ENCODE measurements at regions not wholly inside any gene's neighbourhood (a gene's known extent, or its start where the extent isn't known, plus 50 kb on each side); places are given as distances from the start of the nearest gene placed in this dataset.

- no peak for ATAC-seq
- no peak overlapping the region for H3K27ac ChIP-seq
- no peak overlapping the region for H3K4me3 ChIP-seq
- no peak for DNase-seq
- in situ Hi-C loops (cut with MboI; ENCODE audit: low sequenced_read_pairs in 4 of 4): no loop called here
- H3K36me3 ChIP-seq: no peaks in the 10 kb centered on the region
- no peaks in the 10 kb centered on the region for H3K4me1 ChIP-seq
- intact Hi-C loops (cut with DNase I; ENCODE audit: low total_unique reads): no loop called here
- H3K27me3 ChIP-seq: no peaks in the 10 kb centered on the region
- no peak for TF ChIP-seq POLR2A (IDR thresholded peaks at IDR 0.05)
- TF ChIP-seq, protein P1, sequence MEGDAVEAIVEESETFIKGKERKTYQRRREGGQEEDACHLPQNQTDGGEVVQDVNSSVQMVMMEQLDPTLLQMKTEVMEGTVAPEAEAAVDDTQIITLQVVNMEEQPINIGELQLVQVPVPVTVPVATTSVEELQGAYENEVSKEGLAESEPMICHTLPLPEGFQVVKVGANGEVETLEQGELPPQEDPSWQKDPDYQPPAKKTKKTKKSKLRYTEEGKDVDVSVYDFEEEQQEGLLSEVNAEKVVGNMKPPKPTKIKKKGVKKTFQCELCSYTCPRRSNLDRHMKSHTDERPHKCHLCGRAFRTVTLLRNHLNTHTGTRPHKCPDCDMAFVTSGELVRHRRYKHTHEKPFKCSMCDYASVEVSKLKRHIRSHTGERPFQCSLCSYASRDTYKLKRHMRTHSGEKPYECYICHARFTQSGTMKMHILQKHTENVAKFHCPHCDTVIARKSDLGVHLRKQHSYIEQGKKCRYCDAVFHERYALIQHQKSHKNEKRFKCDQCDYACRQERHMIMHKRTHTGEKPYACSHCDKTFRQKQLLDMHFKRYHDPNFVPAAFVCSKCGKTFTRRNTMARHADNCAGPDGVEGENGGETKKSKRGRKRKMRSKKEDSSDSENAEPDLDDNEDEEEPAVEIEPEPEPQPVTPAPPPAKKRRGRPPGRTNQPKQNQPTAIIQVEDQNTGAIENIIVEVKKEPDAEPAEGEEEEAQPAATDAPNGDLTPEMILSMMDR (IDR thresholded peaks at IDR 0.05 in 4 of 5, conservative IDR thresholded peaks at IDR 0.05 in 1 of 5): no peak
- H3K9me3 ChIP-seq: no peaks in the 10 kb centered on the region
Measured at GRCh38 chr4:149931431-149931830, 115.8 kb upstream of the IQCM start.

DNA sequence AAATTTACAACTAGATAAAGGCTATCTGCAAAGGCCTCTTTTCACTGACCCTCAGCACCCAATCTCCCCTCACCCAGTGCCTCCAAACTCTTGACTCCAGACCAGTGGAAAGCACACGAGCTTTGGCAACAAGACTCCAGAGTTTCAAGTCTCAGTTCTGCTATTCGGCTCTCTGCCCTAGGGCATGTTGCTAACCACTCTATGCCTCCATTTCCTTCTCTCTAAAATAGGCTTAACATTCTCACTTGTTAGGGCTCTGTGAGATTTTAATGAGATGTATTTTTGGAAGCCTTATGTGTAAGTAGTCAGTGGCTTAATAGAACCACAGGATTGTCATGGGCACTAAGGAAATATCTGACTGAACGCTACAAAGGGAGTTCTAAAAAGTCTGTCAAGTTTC, 116.5 kb upstream of the IQCM start:
- Histone ChIP-seq H3K9me3 (no peaks in the 10 kb centered on the region), H3K27ac (no peak overlapping the region), H3K36me3 (no peaks in the 10 kb centered on the region), H3K27me3 (no peaks in the 10 kb centered on the region), H3K4me3 (no peak overlapping the region), H3K4me1 (no peaks in the 10 kb centered on the region)
- in situ Hi-C loops (cut with MboI; ENCODE audit: low sequenced_read_pairs in 4 of 4): no loop called here
- no peak for TF ChIP-seq POLR2A (IDR thresholded peaks at IDR 0.05)
- TF ChIP-seq, protein P1 (IDR thresholded peaks at IDR 0.05 in 4 of 5, conservative IDR thresholded peaks at IDR 0.05 in 1 of 5): no peak
- no peak for ATAC-seq
- intact Hi-C loops (cut with DNase I; ENCODE audit: low total_unique reads): no loop called here
- DNase-seq: no peak

DNA sequence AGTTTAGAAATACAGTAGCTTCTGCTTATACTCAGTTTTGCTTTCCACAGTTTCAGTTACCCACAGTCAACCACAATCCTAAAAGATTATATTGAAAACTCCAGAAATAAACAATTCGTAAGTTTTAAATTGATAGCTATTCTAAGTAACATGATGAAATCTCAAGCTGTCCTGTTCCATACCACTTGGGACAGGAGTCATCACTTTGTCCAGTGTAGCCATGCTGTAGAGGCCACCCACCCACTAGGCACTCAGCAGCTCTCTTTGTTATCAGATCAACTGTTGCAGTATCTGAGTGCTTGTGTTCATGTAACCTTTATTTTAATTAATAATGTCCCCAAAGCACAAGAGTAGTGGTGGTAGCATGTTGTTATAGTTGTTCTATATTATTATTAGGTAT, 117.5 kb upstream of the IQCM start:
- Histone ChIP-seq H3K27me3 (no peaks in the 10 kb centered on the region), H3K9me3 (no peaks in the 10 kb centered on the region), H3K4me1 (no peaks in the 10 kb centered on the region), H3K36me3 (no peaks in the 10 kb centered on the region), H3K27ac (no peak overlapping the region), H3K4me3 (no peak overlapping the region)
- ATAC-seq (no peak), DNase-seq (no peak)
- TF ChIP-seq, protein P1 (IDR thresholded peaks at IDR 0.05 in 4 of 5, conservative IDR thresholded peaks at IDR 0.05 in 1 of 5): no peak
- no peak for TF ChIP-seq POLR2A (IDR thresholded peaks at IDR 0.05)
- intact Hi-C loops (cut with DNase I; ENCODE audit: low total_unique reads): no loop called here
- in situ Hi-C loops (cut with MboI; ENCODE audit: low sequenced_read_pairs in 4 of 4): no loop called here

DNA sequence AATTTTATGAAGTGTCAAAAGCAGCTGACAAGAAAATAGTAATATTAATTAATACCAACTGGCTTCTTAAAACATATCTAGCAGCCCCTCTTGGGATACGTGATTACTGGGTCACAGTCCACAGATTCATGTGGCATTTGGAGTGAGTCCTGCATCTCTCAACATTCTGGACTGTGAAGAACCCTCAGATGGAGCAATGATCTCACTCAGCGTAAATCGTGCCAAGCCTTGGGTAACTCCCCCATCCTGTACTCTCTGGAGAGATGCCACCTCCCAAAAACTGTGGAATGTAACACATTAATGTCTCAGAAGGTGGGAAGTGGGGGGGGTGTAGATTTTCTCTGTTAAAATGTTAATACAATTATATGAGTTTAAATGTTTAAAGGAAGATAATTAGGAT, 118.2 kb upstream of the IQCM start:
- Histone ChIP-seq H3K36me3 (no peaks in the 10 kb centered on the region), H3K4me1 (no peaks in the 10 kb centered on the region), H3K27me3 (no peaks in the 10 kb centered on the region), H3K27ac (no peak overlapping the region), H3K9me3 (no peaks in the 10 kb centered on the region), H3K4me3 (no peak overlapping the region)
- in situ Hi-C loops (cut with MboI; ENCODE audit: low sequenced_read_pairs in 4 of 4) (no loop called here), intact Hi-C loops (cut with DNase I; ENCODE audit: low total_unique reads) (no loop called here)
- TF ChIP-seq, protein P1 (IDR thresholded peaks at IDR 0.05 in 4 of 5, conservative IDR thresholded peaks at IDR 0.05 in 1 of 5): no peak
- TF ChIP-seq POLR2A (IDR thresholded peaks at IDR 0.05): no peak
- DNase-seq: no peak
- ATAC-seq: no peak

DNA sequence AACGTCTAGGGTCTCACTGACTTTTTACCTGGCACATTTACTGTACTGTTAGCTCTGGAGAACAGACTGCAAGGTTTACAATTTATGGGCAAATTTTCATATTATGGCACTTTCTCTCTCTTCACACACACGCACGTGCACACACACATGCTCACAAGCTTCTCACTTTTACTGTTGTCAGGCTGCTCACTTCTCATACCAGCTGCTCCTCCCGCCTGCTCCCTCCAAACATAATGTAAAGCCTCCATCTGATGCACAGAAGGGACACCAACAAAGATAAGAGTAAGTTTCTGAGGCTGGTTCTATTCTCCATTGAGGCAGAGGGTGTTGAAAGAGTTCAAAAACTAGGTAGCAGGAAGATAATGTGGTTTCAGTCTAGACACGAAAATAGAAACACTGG, 128.9 kb upstream of the DCLK2 start:
- H3K27me3 ChIP-seq: no peaks in the 10 kb centered on the region
- no peak overlapping the region for H3K4me3 ChIP-seq
- no peaks in the 10 kb centered on the region for H3K4me1 ChIP-seq
- TF ChIP-seq, protein P1 (IDR thresholded peaks at IDR 0.05 in 4 of 5, conservative IDR thresholded peaks at IDR 0.05 in 1 of 5): no peak
- no peak for TF ChIP-seq POLR2A (IDR thresholded peaks at IDR 0.05)
- peaks cover 0 to 2% (median 0%) of the 10 kb centered on the region in 3 donors for H3K9me3 ChIP-seq
- intact Hi-C loops (cut with DNase I; ENCODE audit: low total_unique reads) (no loop called here), in situ Hi-C loops (cut with MboI; ENCODE audit: low sequenced_read_pairs in 4 of 4) (no loop called here)
- no peaks in the 10 kb centered on the region for H3K36me3 ChIP-seq
- H3K27ac ChIP-seq: no peak overlapping the region
- ATAC-seq: no peak
- no peak for DNase-seq

Measured in gastrocnemius medialis (tissue), 4 donors.